Fibroblast of upper back skin (primary cell): ENCODE measurements at regions not wholly inside any gene's neighbourhood (a gene's known extent, or its start where the extent isn't known, plus 50 kb on each side); places are given as distances from the start of the nearest gene placed in this dataset.
"Not testable (repeated sequence)": the region's sequence is repeated elsewhere in the genome, so short reads cannot be mapped to it uniquely, and the experiment has no call there.

Experiments used
- DNase-seq: peaks from one replicate; pipeline ENCODE4 v3.0.0-alpha.2; 2013

DNA sequence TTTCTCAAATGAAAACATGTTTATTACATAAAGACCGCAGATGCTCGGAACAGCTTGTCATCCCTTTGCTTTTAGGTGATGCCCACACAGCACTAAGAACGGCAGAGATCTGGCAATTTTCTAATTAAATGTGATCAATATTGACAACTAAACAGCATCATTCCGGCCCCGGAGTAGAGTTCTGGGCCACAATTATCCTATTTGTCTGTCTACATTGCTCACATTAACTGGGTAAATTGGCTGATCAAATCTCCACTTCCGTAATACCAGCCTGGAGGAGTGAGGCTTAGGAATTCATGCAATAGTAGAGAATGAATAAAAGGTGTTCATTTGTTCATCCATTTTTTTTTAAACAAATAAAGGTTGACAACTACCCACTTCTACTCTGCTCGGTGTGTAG is 245.1 kb upstream of the C9orf72 start:
- no peak for DNase-seq

DNA sequence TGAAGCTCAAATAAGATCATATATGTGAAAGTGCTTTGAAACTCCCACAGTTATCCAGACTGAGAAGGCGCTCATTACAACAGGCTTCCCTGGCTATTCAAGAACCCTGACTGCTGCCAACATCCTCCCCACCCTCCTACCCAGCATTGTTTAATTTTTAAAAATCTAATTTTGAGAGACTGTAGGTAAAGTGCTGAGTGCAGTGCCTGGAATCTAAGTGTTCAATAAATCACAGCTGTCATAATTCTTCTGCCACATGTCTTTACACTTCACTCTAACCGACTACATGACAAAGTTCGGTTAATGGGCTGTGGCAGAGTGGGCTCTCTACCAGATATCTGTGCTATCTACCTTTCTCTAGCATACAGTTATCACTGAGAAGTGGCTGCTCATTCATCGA is 255.6 kb upstream of the C9orf72 start:
- DNase-seq, result no peak

GRCh38 chr9:27829621-27830020 is 256.3 kb upstream of the C9orf72 start:
- peak; percentile 1 for DNase-seq

DNA sequence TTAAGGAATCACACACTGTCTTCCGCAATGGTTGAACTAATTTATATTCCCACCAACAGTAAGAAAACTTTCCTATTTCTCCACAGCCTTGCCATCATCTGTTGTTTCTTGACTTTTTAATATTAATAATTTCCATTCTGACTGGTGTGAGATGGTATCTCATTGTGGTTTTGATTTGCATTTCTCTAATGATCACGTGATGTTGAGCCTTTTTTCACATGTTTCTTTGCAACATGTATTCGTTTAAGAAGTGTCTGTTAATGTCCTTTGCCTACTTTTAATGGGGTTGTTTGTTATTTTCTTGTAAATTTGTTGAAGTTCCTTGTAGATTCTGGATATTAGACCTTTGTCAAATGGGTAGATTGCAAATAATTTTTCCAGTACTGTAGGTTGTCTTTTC is 258.8 kb upstream of the C9orf72 start:
- not testable (repeated sequence) for DNase-seq

DNA sequence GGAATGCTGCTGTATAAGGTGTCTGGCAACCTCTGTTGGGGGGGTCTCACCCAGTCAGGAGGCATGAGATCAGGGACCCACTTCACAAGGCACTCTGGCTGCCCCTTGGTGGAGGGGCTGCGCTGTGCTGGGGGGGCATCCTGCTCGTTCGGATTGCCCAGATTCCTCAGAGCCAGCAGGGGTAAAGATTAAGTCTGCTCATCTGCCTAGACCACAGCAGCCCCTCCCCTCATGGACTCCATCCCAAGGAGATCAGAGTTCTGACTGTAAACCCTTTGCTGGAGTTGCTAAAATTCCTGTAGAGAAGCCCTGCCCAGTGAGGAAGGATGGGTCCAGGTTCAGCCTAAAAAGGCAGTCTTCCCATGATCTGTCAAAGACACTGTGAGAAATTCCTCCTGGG is 262.0 kb upstream of the C9orf72 start:
- DNase-seq, result no peak

DNA sequence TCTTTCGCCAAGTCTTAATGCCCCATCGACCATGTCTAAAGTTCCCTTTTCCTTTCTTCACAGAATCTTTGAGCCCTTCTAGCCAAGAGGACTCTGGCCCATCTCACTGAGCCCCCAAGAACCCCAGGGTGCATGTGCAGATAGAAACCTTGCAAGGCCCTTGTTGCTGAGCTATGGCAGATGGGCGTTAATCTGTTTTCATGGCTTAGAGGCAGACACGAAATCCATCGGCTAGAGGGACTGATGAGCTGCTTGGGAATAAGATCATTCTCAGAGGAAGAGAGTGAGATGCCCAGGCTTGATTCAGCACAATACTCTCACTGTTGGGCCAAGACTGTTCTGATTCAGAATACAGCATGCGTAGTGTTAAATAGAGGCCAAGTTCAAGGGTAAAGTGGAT is 262.5 kb upstream of the C9orf72 start:
- DNase-seq, result no peak

GRCh38 chr9:27836661-27837401 is 263.6 kb upstream of the C9orf72 start:
- DNase-seq, result no peak

GRCh38 chr9:27838876-27839275 is 265.6 kb upstream of the C9orf72 start:
- DNase-seq, result no peak

DNA sequence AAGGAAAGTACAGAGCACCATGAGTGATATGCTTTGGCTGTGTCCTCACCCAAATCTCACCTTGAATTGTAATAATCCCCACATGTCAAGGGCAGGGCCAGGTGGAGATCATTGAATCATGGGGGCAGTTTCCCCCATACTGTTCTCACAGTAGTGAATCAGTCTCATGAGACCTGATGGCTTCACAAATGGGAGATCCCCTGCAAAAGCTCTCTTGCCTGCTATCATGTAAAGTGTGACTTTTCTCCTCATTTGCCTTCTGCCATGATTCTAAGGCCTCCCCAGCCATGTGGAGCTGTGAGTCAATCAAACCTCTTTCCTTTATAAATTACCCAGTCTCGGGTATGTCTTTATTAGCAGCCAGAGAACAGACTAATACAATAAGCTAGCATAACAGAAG is 266.5 kb upstream of the C9orf72 start:
- DNase-seq, result not testable (repeated sequence)

DNA sequence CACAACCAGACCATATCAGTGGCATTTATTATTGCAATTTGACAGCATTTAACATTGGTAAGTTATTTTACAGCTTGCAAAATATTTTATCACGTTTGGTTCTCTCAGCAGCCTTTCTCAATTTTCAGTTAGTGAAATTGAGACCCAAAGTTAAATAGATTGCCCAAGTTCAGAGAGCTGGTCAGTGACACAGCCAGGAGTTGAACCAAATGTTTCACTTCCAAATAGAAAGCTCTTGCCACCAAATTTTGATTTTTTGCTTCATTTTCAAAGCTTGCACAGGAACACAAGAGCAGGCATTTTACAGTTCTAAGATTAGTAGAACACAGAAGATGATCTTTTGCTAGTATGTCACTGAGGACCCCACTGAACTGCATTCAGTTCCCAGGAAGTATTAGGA is 271.5 kb upstream of the C9orf72 start:
- DNase-seq, result no peak

GRCh38 chr9:27847380-27847779 is 274.1 kb upstream of the C9orf72 start:
- no peak for DNase-seq

DNA sequence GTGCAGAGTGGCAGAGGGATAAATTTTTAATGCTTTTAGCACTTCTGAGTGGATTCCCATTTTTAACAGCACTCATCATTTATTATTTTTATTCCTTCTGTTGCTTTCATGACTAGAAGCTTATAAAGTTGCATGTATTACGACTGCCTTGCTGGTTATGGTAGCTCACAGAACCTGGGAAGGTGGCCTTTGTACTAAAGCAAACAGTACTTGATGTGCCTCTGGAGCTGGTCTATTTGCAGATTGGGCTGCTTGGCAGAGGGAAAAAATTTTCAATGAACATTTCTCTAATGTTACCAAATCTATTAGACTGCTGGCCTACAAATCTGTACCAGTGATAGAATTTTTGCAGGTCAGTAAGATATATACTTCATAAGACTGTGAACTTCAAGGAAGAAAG is 274.5 kb upstream of the C9orf72 start:
- no peak for DNase-seq

GRCh38 chr9:27848315-27848714 is 275.0 kb upstream of the C9orf72 start:
- no peak for DNase-seq

GRCh38 chr9:27851858-27852257 is 278.6 kb upstream of the C9orf72 start:
- DNase-seq, result no peak

DNA sequence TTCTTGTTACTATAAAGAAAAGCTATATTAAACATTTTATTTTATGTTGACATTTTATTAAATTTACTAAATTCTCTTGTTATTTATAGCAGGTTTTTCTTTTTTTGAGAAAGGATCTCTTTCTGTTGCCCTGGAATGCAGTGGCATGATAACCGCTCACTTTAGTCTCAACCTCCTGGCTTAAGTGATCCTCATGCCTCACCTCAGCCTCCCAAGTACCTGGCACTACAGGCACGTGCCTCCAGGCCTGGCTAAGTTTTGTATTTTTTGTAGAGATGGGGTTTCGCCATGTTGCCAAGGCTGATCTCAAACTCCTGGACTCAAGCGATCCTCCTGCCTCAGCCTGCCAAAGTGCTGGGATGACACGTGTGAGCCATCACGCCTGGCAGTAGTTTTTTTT is 280.2 kb upstream of the C9orf72 start:
- no peak for DNase-seq

DNA sequence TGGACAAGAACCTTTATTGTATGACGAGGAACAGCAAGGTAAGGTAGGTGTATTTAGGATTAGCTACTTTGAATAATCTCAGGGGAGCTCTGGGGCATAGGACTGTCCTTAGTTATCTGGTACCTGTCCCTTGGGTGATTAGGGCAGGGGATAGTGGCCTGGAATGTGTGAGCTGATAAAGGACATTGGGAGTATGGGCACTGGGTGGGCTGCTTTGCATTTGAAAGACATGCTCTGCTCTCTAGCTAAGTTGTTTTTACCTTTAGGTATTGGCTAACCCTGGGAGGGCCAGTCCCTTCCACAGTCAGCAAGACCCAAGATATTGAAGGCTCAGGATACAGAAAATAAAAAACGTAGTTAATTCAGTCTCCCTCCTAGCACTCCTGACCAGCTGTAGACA is 282.8 kb upstream of the C9orf72 start:
- no peak for DNase-seq

DNA sequence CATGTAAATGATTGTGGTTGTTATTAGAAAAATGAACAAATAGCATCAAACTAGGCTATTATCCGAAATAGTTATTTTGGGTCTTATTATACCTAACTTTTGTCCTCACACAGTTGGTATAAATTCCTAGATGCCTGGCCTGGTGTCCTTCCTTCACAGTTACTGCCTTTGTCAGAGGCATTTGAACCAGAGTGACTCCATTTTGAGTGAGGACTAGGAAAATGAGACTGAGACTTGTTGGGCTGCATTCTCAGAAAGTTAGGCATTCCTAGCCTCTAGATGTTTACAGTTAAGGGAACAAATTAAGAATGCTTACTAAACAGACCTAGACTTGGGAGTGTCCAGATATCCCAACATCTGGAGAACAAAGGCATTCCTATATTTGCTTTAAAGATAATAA is 283.5 kb upstream of the C9orf72 start:
- DNase-seq, result no peak

DNA sequence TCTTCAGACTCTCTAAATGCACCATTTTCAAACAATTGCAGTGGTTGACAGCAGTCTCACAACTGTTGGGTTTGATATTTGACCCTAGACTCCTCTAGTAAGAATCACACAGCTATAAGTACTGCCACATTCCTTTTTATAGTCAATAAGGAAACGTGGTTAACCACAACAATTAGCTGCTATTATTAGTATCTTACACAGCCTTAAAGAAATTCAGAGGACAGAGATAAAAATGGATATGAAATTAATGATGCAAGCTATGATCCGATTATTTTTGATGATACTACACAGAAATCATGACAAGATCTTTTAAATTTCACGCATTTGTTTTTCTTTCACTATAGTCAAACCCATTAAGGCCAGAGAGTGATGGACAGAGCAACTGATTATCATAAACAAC is 288.6 kb upstream of the C9orf72 start:
- DNase-seq, result peak; percentile 82

GRCh38 chr9:27864644-27865438 is 291.6 kb upstream of the C9orf72 start:
- DNase-seq, result peak; percentile 79

GRCh38 chr9:27866741-27867140 is 293.5 kb upstream of the C9orf72 start:
- DNase-seq, result no peak

GRCh38 chr9:27870404-27870803 is 297.1 kb upstream of the C9orf72 start:
- DNase-seq, result no peak

- DNase-seq, result no peak
Measured at GRCh38 chr9:27880156-27880555, 306.9 kb upstream of the C9orf72 start.

DNA sequence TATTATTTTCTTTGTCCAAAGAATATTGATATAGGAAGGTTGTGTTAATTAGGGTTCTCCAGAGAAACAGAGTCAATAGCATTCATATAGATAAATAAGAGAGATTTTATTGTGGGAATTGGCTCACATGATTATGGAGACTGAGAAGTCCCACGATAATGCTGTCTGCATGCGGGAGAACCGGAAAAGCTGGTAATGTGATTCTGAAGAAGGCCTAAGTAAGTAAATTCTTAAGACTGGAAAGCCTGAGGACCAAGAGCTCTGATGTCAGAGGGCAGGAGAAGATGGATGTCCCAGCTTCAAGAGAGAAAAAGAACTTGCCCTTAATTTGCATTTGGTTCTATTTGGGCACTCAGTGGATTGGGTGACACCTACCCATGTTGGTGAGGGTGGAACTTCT is 307.4 kb upstream of the C9orf72 start:
- DNase-seq, result no peak

DNA sequence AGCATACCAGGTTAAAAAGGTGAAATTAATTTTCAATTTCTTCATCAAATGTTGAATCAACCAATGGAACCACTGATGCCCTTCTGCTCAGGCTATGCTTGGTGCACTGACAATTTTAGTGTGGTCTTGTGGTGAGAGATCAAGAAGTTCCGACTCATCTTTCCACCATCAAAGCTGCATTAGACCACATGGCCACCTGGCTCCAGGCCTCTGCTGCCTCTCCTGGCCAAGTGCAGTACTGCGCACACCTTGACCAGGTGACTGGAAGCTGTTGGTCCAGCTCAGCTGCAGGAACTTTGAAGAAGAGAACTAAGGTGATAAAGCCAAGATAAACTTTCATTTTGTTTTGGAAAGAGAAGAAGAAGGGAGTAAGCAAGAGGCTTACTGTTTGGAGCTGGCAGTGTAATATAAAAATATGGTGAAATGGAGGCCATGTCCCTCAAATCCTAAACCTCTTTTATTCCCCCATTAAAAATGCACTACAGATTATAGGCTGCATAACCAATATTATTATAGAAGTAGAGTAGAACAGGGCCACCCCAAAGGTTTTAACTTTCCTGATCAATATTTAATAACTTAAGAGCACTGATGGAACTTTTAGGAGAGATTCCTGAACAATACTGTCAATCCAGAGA is 315.5 kb upstream of the C9orf72 start:
- no peak for DNase-seq
